ENCODE measurements at regions not wholly inside any gene's neighbourhood (a gene's known extent, or its start where the extent isn't known, plus 50 kb on each side); places are given as distances from the start of the nearest gene placed in this dataset.

- H3K27me3 ChIP-seq, result no peaks in the 10 kb centered on the region
- no peak for DNase-seq (ENCODE audit: low read depth in 1 of 2, low spot score in 1 of 2)
- no peaks in the 10 kb centered on the region for H3K9me3 ChIP-seq (ENCODE audit: low read depth)
- TF ChIP-seq CTCF (IDR thresholded peaks at IDR 0.05; ENCODE audit: low read depth, low read length), result no peak
- no peak overlapping the region for H3K27ac ChIP-seq
- H3K36me3 ChIP-seq, result no peaks in the 10 kb centered on the region
- H3K4me3 ChIP-seq, result no peak overlapping the region
- H3K4me1 ChIP-seq (ENCODE audit: low read depth), result no peaks in the 10 kb centered on the region
Measured at GRCh38 chr7:119982884-119983283, 290.1 kb upstream of the KCND2 start.

- DNase-seq (ENCODE audit: low read depth in 1 of 2, low spot score in 1 of 2), result no peak
- Histone ChIP-seq H3K9me3 (ENCODE audit: low read depth) (no peaks in the 10 kb centered on the region), H3K4me3 (no peak overlapping the region), H3K4me1 (ENCODE audit: low read depth) (no peaks in the 10 kb centered on the region), H3K36me3 (no peaks in the 10 kb centered on the region), H3K27me3 (no peaks in the 10 kb centered on the region), H3K27ac (no peak overlapping the region)
- TF ChIP-seq CTCF (IDR thresholded peaks at IDR 0.05; ENCODE audit: low read depth, low read length), result no peak
Measured at GRCh38 chr7:119983468-119983867, 289.5 kb upstream of the KCND2 start.

DNA sequence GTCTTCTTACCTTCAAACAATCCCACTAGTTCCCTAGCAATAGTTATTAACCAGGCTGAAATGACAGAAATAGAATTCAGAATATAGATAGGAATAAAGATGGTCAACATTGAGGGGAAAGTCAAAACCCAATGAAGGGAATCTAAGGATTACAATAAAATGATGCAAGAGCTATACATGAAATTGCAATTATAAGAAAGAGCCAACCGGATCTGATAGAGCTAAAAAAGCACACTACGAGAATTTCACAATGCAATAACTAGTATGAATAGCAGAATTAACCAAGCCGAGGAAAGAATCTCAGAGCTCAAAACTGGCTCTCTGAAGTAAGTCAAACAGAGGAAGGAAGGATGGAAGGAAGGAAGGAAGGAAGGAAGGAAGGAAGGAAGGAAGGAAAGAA is 288.7 kb upstream of the KCND2 start:
- TF ChIP-seq CTCF (IDR thresholded peaks at IDR 0.05; ENCODE audit: low read depth, low read length), result no peak
- no peaks in the 10 kb centered on the region for H3K27me3 ChIP-seq

DNA sequence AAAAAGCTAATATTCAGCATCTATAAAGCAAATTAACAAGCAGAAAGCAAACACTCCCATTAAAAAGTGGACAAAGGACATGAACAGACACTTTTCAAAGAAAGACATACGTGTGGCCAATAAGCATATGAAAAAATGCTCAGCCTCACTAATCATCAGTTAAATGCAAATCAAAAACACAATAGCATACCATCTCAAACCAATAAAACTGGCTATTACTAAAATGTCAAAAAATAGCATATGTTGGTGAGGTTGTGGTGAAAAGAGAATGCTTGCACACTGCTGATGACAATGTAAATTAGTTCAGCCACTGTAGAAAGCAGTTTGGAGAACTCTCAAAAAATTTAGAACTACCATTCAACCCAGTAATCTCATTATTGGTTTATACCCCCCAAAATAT is 284.6 kb upstream of the KCND2 start:
- no peak overlapping the region for H3K27ac ChIP-seq
- no peaks in the 10 kb centered on the region for H3K36me3 ChIP-seq

More for the DNA sequence above, 288.7 kb upstream of the KCND2 start:
- no peaks in the 10 kb centered on the region for H3K36me3 ChIP-seq
- DNase-seq (ENCODE audit: low read depth in 1 of 2, low spot score in 1 of 2), result no peak
- no peak overlapping the region for H3K4me3 ChIP-seq
- H3K27ac ChIP-seq, result no peak overlapping the region
- H3K9me3 ChIP-seq (ENCODE audit: low read depth), result no peaks in the 10 kb centered on the region
- no peaks in the 10 kb centered on the region for H3K4me1 ChIP-seq (ENCODE audit: low read depth)

GRCh38 chr7:119994928-119995327 is 278.0 kb upstream of the KCND2 start:
- Histone ChIP-seq H3K4me1 (ENCODE audit: low read depth) (no peaks in the 10 kb centered on the region), H3K27ac (no peak overlapping the region), H3K9me3 (ENCODE audit: low read depth) (no peaks in the 10 kb centered on the region), H3K4me3 (no peak overlapping the region), H3K27me3 (no peaks in the 10 kb centered on the region), H3K36me3 (no peaks in the 10 kb centered on the region)
- TF ChIP-seq CTCF (IDR thresholded peaks at IDR 0.05; ENCODE audit: low read depth, low read length), result no peak
- no peak for DNase-seq (ENCODE audit: low read depth in 1 of 2, low spot score in 1 of 2)

More for the DNA sequence above, 284.6 kb upstream of the KCND2 start:
- Histone ChIP-seq H3K4me3 (no peak overlapping the region), H3K4me1 (ENCODE audit: low read depth) (no peaks in the 10 kb centered on the region), H3K9me3 (ENCODE audit: low read depth) (no peaks in the 10 kb centered on the region), H3K27me3 (no peaks in the 10 kb centered on the region)
- no peak for TF ChIP-seq CTCF (IDR thresholded peaks at IDR 0.05; ENCODE audit: low read depth, low read length)
- no peak for DNase-seq (ENCODE audit: low read depth in 1 of 2, low spot score in 1 of 2)

DNA sequence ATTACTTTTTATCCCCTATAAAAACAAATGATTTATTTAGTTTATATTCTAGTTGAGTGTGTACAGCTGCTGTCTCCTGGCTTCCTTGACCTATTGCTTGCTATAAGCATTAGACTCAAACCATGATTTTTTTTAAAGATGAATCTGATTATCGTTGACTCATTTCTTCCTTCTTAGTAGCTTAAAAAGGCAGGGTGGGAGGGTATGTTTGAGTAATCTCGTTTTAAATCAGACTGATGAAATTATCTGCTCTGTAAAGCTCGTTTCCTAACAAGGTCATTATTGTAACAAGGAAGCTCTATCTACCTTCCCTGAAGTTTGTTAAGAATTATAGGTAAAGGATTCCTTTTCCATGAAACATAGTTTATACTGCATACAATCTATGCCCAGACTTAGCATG is 276.3 kb upstream of the KCND2 start:
- H3K9me3 ChIP-seq (ENCODE audit: low read depth), result no peaks in the 10 kb centered on the region
- TF ChIP-seq CTCF (IDR thresholded peaks at IDR 0.05; ENCODE audit: low read depth, low read length), result no peak
- no peak for DNase-seq (ENCODE audit: low read depth in 1 of 2, low spot score in 1 of 2)
- H3K4me3 ChIP-seq, result no peak overlapping the region
- no peak overlapping the region for H3K27ac ChIP-seq
- no peaks in the 10 kb centered on the region for H3K36me3 ChIP-seq
- H3K27me3 ChIP-seq, result no peaks in the 10 kb centered on the region
- no peaks in the 10 kb centered on the region for H3K4me1 ChIP-seq (ENCODE audit: low read depth)

Data from cardiac muscle cell (in vitro differentiated cells and primary cell).